ENCODE measurements at regions not wholly inside any gene's neighbourhood (a gene's known extent, or its start where the extent isn't known, plus 50 kb on each side); places are given as distances from the start of the nearest gene placed in this dataset.

DNA sequence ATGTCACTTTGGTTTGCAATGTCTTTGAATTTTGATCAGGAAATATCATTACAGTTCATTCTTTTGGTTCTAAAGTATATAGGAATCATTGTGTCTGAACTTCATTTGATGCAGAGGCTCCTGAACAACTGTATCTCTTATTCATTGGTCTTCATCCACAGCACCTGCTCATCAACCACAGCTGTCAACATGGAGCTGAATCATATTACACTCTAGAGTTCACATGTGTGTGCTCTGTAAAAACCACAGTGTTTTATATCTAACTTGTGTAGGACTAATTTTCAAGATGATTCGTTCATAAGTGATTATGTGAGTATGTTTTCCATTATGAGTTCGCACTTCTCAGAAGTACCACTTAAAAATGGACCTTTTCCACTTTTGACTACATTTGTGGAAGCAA lies 643.3 kb upstream of the FAM241A start:
- TF ChIP-seq CTCF (IDR thresholded peaks at IDR 0.05; ENCODE audit: low read depth, low read length, missing input control) (no peak), ATF3 (IDR thresholded peaks at IDR 0.05) (no peak), MAX (IDR thresholded peaks at IDR 0.05) (no peak), FOXA1 (IDR thresholded peaks at IDR 0.05) (no peak), TAF1 (conservative IDR thresholded peaks at IDR 0.05) (no peak), SP1 (IDR thresholded peaks at IDR 0.05) (no peak), RXRA (IDR thresholded peaks at IDR 0.05) (no peak), RAD21 (IDR thresholded peaks at IDR 0.05) (no peak), HNF4A (conservative IDR thresholded peaks at IDR 0.05) (no peak), JUND (IDR thresholded peaks at IDR 0.05) (no peak), HNF4G (IDR thresholded peaks at IDR 0.05) (no peak)
- TF ChIP-seq, protein P1, sequence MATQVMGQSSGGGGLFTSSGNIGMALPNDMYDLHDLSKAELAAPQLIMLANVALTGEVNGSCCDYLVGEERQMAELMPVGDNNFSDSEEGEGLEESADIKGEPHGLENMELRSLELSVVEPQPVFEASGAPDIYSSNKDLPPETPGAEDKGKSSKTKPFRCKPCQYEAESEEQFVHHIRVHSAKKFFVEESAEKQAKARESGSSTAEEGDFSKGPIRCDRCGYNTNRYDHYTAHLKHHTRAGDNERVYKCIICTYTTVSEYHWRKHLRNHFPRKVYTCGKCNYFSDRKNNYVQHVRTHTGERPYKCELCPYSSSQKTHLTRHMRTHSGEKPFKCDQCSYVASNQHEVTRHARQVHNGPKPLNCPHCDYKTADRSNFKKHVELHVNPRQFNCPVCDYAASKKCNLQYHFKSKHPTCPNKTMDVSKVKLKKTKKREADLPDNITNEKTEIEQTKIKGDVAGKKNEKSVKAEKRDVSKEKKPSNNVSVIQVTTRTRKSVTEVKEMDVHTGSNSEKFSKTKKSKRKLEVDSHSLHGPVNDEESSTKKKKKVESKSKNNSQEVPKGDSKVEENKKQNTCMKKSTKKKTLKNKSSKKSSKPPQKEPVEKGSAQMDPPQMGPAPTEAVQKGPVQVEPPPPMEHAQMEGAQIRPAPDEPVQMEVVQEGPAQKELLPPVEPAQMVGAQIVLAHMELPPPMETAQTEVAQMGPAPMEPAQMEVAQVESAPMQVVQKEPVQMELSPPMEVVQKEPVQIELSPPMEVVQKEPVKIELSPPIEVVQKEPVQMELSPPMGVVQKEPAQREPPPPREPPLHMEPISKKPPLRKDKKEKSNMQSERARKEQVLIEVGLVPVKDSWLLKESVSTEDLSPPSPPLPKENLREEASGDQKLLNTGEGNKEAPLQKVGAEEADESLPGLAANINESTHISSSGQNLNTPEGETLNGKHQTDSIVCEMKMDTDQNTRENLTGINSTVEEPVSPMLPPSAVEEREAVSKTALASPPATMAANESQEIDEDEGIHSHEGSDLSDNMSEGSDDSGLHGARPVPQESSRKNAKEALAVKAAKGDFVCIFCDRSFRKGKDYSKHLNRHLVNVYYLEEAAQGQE (IDR thresholded peaks at IDR 0.05), result no peak
- TF ChIP-seq, protein P2, sequence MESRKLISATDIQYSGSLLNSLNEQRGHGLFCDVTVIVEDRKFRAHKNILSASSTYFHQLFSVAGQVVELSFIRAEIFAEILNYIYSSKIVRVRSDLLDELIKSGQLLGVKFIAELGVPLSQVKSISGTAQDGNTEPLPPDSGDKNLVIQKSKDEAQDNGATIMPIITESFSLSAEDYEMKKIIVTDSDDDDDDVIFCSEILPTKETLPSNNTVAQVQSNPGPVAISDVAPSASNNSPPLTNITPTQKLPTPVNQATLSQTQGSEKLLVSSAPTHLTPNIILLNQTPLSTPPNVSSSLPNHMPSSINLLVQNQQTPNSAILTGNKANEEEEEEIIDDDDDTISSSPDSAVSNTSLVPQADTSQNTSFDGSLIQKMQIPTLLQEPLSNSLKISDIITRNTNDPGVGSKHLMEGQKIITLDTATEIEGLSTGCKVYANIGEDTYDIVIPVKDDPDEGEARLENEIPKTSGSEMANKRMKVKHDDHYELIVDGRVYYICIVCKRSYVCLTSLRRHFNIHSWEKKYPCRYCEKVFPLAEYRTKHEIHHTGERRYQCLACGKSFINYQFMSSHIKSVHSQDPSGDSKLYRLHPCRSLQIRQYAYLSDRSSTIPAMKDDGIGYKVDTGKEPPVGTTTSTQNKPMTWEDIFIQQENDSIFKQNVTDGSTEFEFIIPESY (IDR thresholded peaks at IDR 0.05), result no peak

Measured in liver (tissue), 3 donors.